Stimulated activated CD8-positive, alpha-beta memory T cell treated with anti-CD3 and anti-CD28 coated beads, Interleukin-15, amount 100 ng/mL, for 1 hour (primary cell): ENCODE measurements at regions not wholly inside any gene's neighbourhood (a gene's known extent, or its start where the extent isn't known, plus 50 kb on each side); places are given as distances from the start of the nearest gene placed in this dataset.

Source experiments
- DNase-seq: peaks from one replicate; pipeline ENCODE4 v3.0.0-alpha.2; 2020; ENCODE audit warnings: low read depth

DNA sequence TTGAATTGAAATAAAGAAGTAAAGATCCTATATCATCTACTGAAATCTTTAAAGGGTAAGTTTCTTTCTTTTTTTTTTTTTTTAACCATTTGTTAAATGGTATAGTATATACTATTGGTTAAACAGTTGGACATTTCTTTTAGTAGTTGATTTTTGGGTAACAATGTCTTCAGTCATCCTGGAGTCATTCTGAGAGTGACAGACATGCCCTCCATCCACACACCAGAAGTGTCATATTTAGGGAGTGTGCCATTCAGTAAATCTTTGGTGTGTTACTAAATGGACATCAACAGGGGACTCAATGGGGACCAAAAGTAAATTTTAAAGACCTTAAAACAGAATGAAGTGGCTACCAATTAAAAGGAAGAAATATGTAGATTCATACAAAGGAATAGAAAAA lies 50.8 kb upstream of the SLC39A10 start:
- DNase-seq = no peak

GRCh38 chr2:195604706-195605105 lies 52.3 kb upstream of the SLC39A10 start:
- DNase-seq = no peak

- DNase-seq = no peak
Observed at GRCh38 chr2:195603998-195604397, 53.0 kb upstream of the SLC39A10 start.

- no peak for DNase-seq
Observed at GRCh38 chr2:195603408-195603807, 53.6 kb upstream of the SLC39A10 start.

GRCh38 chr2:195602687-195603086 lies 54.3 kb upstream of the SLC39A10 start:
- no peak for DNase-seq

- no peak for DNase-seq
Observed at GRCh38 chr2:195601361-195601760, 55.7 kb upstream of the SLC39A10 start.

DNA sequence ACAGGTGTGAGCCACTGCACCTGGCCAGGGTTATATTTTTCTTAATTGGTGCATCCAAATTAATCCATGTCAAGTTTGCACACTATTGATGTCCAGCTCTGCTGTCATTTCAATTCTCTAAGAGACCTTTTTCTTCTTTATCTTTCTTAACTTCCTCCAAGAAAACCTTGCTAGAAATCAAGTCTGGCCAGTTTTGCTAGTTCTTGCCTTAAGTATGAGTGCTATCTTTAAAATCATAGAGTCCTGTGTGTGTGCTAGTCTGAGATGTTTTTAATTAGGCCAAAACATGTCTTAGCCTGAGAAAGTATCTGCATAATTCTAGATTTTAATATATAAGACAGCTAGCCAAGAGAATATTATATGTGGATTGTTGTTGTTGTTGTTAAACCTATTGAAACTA lies 56.2 kb upstream of the SLC39A10 start:
- no peak for DNase-seq

DNA sequence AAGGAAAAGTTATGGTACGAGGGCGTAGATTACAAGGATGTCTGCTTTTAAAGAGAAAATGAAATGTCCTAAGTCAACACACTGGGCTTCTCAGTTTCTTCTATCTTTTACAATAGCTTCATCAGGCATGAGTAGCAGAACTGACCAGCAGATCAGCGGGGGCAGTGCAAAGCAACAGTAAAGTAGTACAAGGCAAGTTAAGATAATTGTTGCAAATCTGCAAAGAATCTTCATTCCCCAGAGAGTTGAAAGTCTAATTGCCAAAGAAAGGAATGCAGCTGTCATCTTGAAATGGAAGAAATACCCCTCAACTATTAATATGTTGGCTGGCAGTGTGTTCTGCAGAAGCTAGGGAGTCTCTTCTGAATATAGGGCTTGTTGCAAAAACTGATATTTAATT lies 60.2 kb upstream of the SLC39A10 start:
- no peak for DNase-seq

- no peak for DNase-seq
Observed at GRCh38 chr2:195595825-195596224, 61.2 kb upstream of the SLC39A10 start.

- DNase-seq = no peak
Observed at GRCh38 chr2:195594919-195595694, 61.9 kb upstream of the SLC39A10 start.

- DNase-seq = no peak
Observed at GRCh38 chr2:195594248-195594647, 62.8 kb upstream of the SLC39A10 start.

- DNase-seq = no peak
Observed at GRCh38 chr2:195592105-195592504, 64.9 kb upstream of the SLC39A10 start.

DNA sequence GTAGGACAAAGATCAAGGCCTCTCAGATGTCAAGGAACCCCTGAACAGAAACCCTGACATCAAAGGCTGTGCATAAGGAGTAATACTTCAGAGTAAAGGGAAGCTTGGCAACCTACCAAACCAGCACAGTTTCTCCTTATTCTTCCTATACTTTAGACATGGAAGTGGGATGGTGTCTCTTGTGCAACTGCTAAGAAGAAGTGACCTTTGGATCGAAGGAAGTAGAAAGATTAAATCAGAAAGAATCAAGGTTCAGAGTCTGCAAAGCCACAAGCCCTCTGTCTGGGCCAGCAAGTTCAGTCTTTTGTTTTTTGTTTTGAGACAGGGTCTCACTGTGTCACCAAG lies 66.2 kb upstream of the SLC39A10 start:
- DNase-seq = no peak

- no peak for DNase-seq
Observed at GRCh38 chr2:195590199-195590860, 66.7 kb upstream of the SLC39A10 start.

- DNase-seq = no peak
Observed at GRCh38 chr2:195587966-195588365, 69.1 kb upstream of the SLC39A10 start.

GRCh38 chr2:195586062-195586714 lies 70.8 kb upstream of the SLC39A10 start:
- DNase-seq = no peak

- DNase-seq = no peak
Observed at GRCh38 chr2:195582188-195582587, 74.8 kb upstream of the SLC39A10 start.

GRCh38 chr2:195579776-195580555 lies 77.1 kb upstream of the SLC39A10 start:
- DNase-seq = no peak

DNA sequence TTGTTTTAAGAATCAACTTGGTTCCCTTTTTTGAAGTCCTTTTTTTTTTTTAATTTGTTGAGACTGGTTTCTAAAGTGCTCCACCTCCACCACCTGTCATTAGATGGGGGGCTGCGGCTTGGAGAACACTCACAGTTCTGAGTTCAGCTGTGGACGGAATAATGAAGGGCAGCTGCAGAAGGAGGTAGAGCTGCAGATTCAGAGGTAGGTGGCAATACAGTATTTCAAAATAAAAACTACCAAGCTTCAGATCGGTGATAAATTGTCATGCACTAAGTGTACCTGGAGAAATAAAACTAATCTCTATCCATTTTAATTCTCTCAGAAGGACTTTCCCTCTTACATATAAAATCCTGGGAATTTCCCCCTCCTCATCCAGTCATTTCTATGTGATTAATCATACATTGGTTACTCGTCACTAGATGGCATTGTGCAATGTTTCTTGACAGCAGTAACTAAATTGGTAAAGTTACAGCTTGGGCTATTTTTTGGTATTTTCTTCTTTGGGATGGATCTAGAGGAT lies 81.1 kb upstream of the SLC39A10 start:
- no peak for DNase-seq

- no peak for DNase-seq
Observed at GRCh38 chr2:195575016-195575415, 82.0 kb upstream of the SLC39A10 start.

DNA sequence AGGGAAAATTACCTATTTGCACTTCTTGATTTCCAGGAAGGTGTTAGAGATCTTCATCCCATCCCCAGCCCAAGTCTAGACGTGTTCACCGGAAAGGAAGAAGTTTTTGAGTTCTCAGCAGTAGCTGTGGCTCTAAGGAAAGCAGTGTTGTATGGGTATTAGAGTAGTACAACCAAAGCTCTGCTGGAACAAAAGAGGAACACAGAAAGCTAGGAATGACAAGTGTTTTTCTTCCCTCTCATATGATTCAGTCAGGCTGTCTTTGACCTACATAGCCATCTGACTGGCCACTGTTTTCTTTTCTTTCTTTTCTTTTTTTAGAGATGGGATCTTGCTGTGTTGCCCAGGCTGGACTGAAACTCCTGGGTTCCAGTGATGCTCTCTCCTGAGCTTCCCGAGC lies 82.7 kb upstream of the SLC39A10 start:
- no peak for DNase-seq
